K562 (cell line): ENCODE measurements at regions not wholly inside any gene's neighbourhood (a gene's known extent, or its start where the extent isn't known, plus 50 kb on each side); places are given as distances from the start of the nearest gene placed in this dataset.

Source experiments
- ATAC-seq: fragments of 200-7000 bp; cut with Tn5 transposase; 3 replicates; pipeline ENCODE4 v1.9.1; 2020; ENCODE audit warnings: moderate library complexity
- BruUV-seq: library from RNA; stranded (reverse); fragments of 400-500 nt; replicated peaks from 2 replicates; lab custom pipeline; 2021; lab: Mats Ljungman, UMichigan
- CTCF ChIA-PET: fragments of 300-600 bp; formaldehyde crosslinking; extraction: SDS; loops from one replicate; lab custom pipeline; 2021; ENCODE audit warnings: low intra/inter-chr PET ratio; lab: Yijun Ruan, JAX
- POLR2A ChIA-PET: fragments of 300-600, 350-650 bp; sonication (Branson Sonifier 250); formaldehyde crosslinking; extraction: SDS; loops from one replicate; lab custom pipeline; 2021; ENCODE audit warnings: antibody characterized with exemption, inconsistent platforms; lab: Yijun Ruan, JAX
- DNase-seq, 4 experiments: peaks; one replicate each; pipeline versions ENCODE4 v3.0.0 to v3.0.0-alpha.2; 2011 to 2018; ENCODE audit warnings: low spot score in 3 of 4, mixed read lengths in 3 of 4; ENCODE audit errors: extremely low read depth in 1 of 4
- FAIRE-seq: peaks from 2 replicates; lab custom pipeline; 2011; peaks lifted over from hg19 to GRCh38; lab: Jason Lieb, UNC
- H2AFZ ChIP-seq: 2 replicates; pipeline ENCODE4 v1.6.0; 2011; ENCODE audit warnings: low read depth, low read length, control low read depth, inconsistent platforms
- H3K27ac ChIP-seq: fragments of 200-600 bp; 3 replicates; pipeline ENCODE4 v1.8.0; 2011; ENCODE audit warnings: low read depth, mild to moderate bottlenecking, control low read depth, inconsistent platforms, low read length, moderate library complexity, mixed read lengths; ENCODE audit errors: extremely low read depth
- H3K27me3 ChIP-seq, 2 experiments: fragments of 300-600 bp in 1 of 2; 2 replicates in 1 of 2; 3 replicates in 1 of 2; pipeline versions ENCODE4 v1.6.0 to v1.8.0; 2011; ENCODE audit warnings: inconsistent platforms in 2 of 2, low read length in 2 of 2, mild to moderate bottlenecking in 1 of 2, mixed read lengths in 1 of 2, moderate library complexity in 1 of 2; ENCODE audit not compliant: control insufficient read depth in 2 of 2, insufficient read depth in 2 of 2
- H3K36me3 ChIP-seq: fragments of 300-600 bp; 3 replicates; pipeline ENCODE4 v1.8.0; 2011; ENCODE audit warnings: mild to moderate bottlenecking, low read length, inconsistent platforms; ENCODE audit not compliant: control insufficient read depth, insufficient read depth
- H3K4me1 ChIP-seq, 2 experiments: fragments of 200-600 bp in 1 of 2; replicated peaks in 1 of 2; 2 replicates in 1 of 2; 3 replicates in 1 of 2; pipeline versions ENCODE4 v1.5.1 to v1.8.0; 2011; ENCODE audit warnings: inconsistent platforms in 2 of 2, low read length in 2 of 2, mild to moderate bottlenecking in 1 of 2, mixed read lengths in 1 of 2, moderate library complexity in 1 of 2; ENCODE audit not compliant: control insufficient read depth in 2 of 2, insufficient read depth in 2 of 2
- H3K4me2 ChIP-seq: 2 replicates; pipeline ENCODE4 v1.6.1; 2011; ENCODE audit warnings: low read length, control low read depth, inconsistent platforms, mixed read lengths; ENCODE audit not compliant: insufficient read depth
- H3K4me3 ChIP-seq: fragments of 200-600 bp; sonication (generic), shearing (Covaris generic); 2 replicates; pipeline ENCODE4 v1.5.1; 2016; ENCODE audit warnings: control low read depth, inconsistent platforms
- H3K79me2 ChIP-seq: fragments of 200-600 bp; 3 replicates; pipeline ENCODE4 v1.8.0; 2011; ENCODE audit warnings: low read length, inconsistent platforms; ENCODE audit not compliant: control insufficient read depth, insufficient read depth
- H3K9ac ChIP-seq, 2 experiments: 2 replicates each; pipeline versions ENCODE4 v1.6.0 to v1.6.1; 2011; ENCODE audit warnings: low read depth in 2 of 2, low read length in 2 of 2, control low read depth in 1 of 2, inconsistent platforms in 1 of 2, mild to moderate bottlenecking in 1 of 2, mixed read lengths in 1 of 2; ENCODE audit not compliant: insufficient read depth in 1 of 2
- H3K9me1 ChIP-seq: one replicate; pipeline ENCODE4 v1.6.0; 2011; ENCODE audit warnings: inconsistent platforms, mild to moderate bottlenecking, low read length, moderate library complexity; ENCODE audit not compliant: control insufficient read depth, insufficient read depth
- H3K9me3 ChIP-seq: replicated peaks from 2 replicates; pipeline ENCODE4 v1.5.1; 2011; ENCODE audit warnings: low read depth, low read length, inconsistent platforms; ENCODE audit not compliant: control insufficient read depth, insufficient read depth
- H4K20me1 ChIP-seq: replicated peaks from 2 replicates; pipeline ENCODE4 v1.6.1; 2011; ENCODE audit warnings: low read length, inconsistent platforms, mixed read lengths; ENCODE audit not compliant: control insufficient read depth, insufficient read depth
- CAMTA2 ChIP-seq: fragments of 250-450 bp; sonication (Bioruptor Pico); conservative IDR thresholded peaks from 2 replicates; pipeline ENCODE4 v1.5.1; 2022
- ELF1 ChIP-seq: fragments of 200-800 bp; sonication (Bioruptor generic); IDR thresholded peaks from 2 replicates; pipeline ENCODE4 v1.6.1; 2016; ENCODE audit warnings: missing genetic modification characterization, missing compliant biosample characterization
- EZH2 ChIP-seq: IDR thresholded peaks from 2 replicates; pipeline ENCODE4 v1.6.1; 2012; ENCODE audit warnings: low read depth, mild to moderate bottlenecking, inconsistent platforms, low read length, borderline replicate concordance
- GABPB2 ChIP-seq: fragments of 250-450 bp; sonication (Bioruptor Pico); conservative IDR thresholded peaks from 2 replicates; pipeline ENCODE4 v1.5.1; 2021; ENCODE audit warnings: mild to moderate bottlenecking
- HCFC1 ChIP-seq: IDR thresholded peaks from 2 replicates; pipeline ENCODE4 v1.6.1; 2012; ENCODE audit warnings: low read depth, low read length, improper control_type of control experiment
- HSF4 ChIP-seq: fragments of 250-450 bp; sonication (Bioruptor Pico); IDR thresholded peaks from 2 replicates; pipeline ENCODE4 v2.1.2; 2022; ENCODE audit warnings: mild to moderate bottlenecking, moderate library complexity, borderline replicate concordance
- KAT8 ChIP-seq: fragments of 450-650 bp; IDR thresholded peaks from 2 replicates; pipeline ENCODE4 v1.6.1; 2016; ENCODE audit warnings: low read depth, mild to moderate bottlenecking
- KLF13 ChIP-seq: fragments of 450-650 bp; IDR thresholded peaks from 2 replicates; pipeline ENCODE4 v1.6.1; 2016; ENCODE audit warnings: missing genetic modification characterization, low read depth, mild to moderate bottlenecking, missing compliant biosample characterization, moderate library complexity, borderline replicate concordance
- KLF16 ChIP-seq: IDR thresholded peaks from 2 replicates; pipeline ENCODE4 v1.6.1; 2016; ENCODE audit warnings: antibody characterized with exemption
- NFATC3 ChIP-seq: fragments of 450-650 bp; IDR thresholded peaks from 2 replicates; pipeline ENCODE4 v1.6.1; 2017; ENCODE audit warnings: mild to moderate bottlenecking
- NR4A1 ChIP-seq, 2 experiments: fragments of 250-450 bp in 1 of 2; fragments of 450-650 bp in 1 of 2; sonication (Bioruptor Pico) in 1 of 2; IDR thresholded peaks; 2 replicates each; pipeline versions ENCODE4 v1.4.0 to v1.6.1; 2016 to 2020; ENCODE audit warnings: mild to moderate bottlenecking in 2 of 2, missing compliant biosample characterization in 1 of 2, missing genetic modification characterization in 1 of 2, moderate library complexity in 1 of 2
- PHB ChIP-seq: fragments of 250-450 bp; sonication (Bioruptor Pico); IDR thresholded peaks from 2 replicates; pipeline ENCODE4 v1.5.0; 2021
- RBM25 ChIP-seq: fragments of 200-400 bp; formaldehyde crosslinking; IDR thresholded peaks from 2 replicates; pipeline ENCODE4 v1.6.1; 2018; ENCODE audit warnings: low read length, low read depth, moderate library complexity; ENCODE audit not compliant: severe bottlenecking
- SMARCA5 ChIP-seq: fragments of 450-650 bp; IDR thresholded peaks from 2 replicates; pipeline ENCODE4 v1.6.1; 2016
- TAF7 ChIP-seq: fragments of 450-650 bp; IDR thresholded peaks from 2 replicates; pipeline ENCODE4 v1.6.1; 2016; ENCODE audit warnings: missing genetic modification characterization, missing compliant biosample characterization
- ZNF830 ChIP-seq: fragments of 250-450 bp; sonication (Bioruptor Pico); IDR thresholded peaks from 2 replicates; pipeline ENCODE4 v1.5.0; 2021; ENCODE audit warnings: mild to moderate bottlenecking
- WGBS: fragments of 100-300 bp; shearing (Covaris generic); methylation state at CpG from one replicate; pipeline ENCODE4 v1.1.6; 2016; ENCODE audit warnings: low coverage, mixed read lengths; ENCODE audit not compliant: insufficient coverage; ENCODE audit errors: missing lambda C conversion rate; 5-methylcytosine and 5-hydroxymethylcytosine counted together
- in situ Hi-C: fragments of 300-500 bp; cut with MboI; formaldehyde crosslinking; loops from 4 replicates; pipeline ENCODE4 v1.15.0; 2018; ENCODE audit warnings: inconsistent platforms, mixed read lengths
- intact Hi-C: fragments of 100-400 bp; cut with micrococcal nuclease; formaldehyde crosslinking; loops from 2 replicates; pipeline ENCODE4 v1.14.2; 2022
- TF ChIP-seq, protein P1 (sequence below): sonication (generic); formaldehyde crosslinking; IDR thresholded peaks from 2 replicates; pipeline ENCODE4 v1.9.0; 2022; ENCODE audit warnings: mild to moderate bottlenecking, missing genetic modification reagents
- TF ChIP-seq, protein P2 (sequence below): IDR thresholded peaks from 3 replicates; pipeline ENCODE4 v1.6.1; 2011; ENCODE audit warnings: borderline replicate concordance, mild to moderate bottlenecking; ENCODE audit not compliant: insufficient read length, insufficient read depth
- TF ChIP-seq, protein P3 (sequence below): IDR thresholded peaks from 2 replicates; pipeline ENCODE4 v1.6.1; 2011; ENCODE audit warnings: borderline replicate concordance, low read depth, mild to moderate bottlenecking, moderate library complexity, low read length; ENCODE audit not compliant: insufficient read depth, poor library complexity, severe bottlenecking
- TF ChIP-seq, protein P4 (sequence below): sonication (generic); formaldehyde crosslinking; IDR thresholded peaks from 2 replicates; pipeline ENCODE4 v1.8.0; 2022; ENCODE audit warnings: missing genetic modification reagents, mild to moderate bottlenecking, moderate library complexity, borderline replicate concordance

DNA sequence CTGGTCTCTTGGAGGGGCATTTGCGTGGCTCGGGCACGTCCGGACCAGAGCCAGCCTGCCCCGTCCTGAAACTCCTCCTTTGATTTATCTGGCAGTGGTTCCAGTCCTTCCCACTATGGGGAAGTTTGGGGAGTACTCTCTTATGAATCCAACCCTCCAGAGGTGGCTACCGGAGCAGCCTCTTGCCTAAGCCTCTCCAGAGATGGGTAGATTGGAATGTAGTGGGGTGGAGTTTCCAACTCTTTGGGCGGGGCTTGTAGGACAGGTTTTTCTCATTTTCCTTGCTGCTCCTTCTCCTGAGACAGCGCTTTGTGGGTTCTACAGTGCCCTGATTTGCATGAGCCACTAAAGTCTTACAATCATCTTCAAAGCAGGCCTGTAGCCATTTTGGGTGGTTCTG lies 60.1 kb upstream of the XAGE1B start (continued):
- TF ChIP-seq, protein P1, sequence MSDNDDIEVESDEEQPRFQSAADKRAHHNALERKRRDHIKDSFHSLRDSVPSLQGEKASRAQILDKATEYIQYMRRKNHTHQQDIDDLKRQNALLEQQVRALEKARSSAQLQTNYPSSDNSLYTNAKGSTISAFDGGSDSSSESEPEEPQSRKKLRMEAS, result no peak
- TF ChIP-seq KLF16 (no peak), GABPB2 (CRISPR knock-in tag) (no peak), SMARCA5 (no peak), KLF13 (tag) (no peak), EZH2 (no peak)

DNA sequence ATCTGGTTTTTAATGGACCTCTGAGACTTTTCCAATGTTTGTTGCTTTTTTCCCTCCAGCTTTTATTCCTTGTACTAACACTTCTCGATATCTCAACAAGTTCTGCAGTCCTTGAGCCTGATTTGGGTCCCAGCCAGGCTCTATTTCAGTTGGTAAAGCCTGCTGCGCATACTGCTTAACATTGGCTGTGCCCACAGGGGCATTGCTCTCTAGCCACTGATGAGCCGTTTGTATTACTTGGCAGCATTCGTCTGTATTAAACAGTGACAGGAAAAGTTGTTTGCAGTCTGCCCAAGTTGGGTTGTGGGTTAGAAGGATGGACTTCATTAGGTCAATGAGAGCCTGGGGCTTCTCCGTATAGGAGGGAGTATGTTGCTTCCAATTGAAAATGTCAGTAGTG lies 59.6 kb upstream of the XAGE1B start:
- Histone ChIP-seq H3K79me2 (no peaks in the 10 kb centered on the region), H3K27ac (no peak overlapping the region), H4K20me1 (no peaks in the 10 kb centered on the region), H3K36me3 (no peaks in the 10 kb centered on the region), H2AFZ (no peak overlapping the region), H3K27me3 (peaks cover 0 to 20% of the 10 kb centered on the region in 2 experiments; a peak in 3 of 5 replicates), H3K9me3 (no peaks in the 10 kb centered on the region), H3K9me1 (no peaks in the 10 kb centered on the region), H3K9ac (no peak overlapping the region), H3K4me2 (no peak overlapping the region), H3K4me1 (no peaks in the 10 kb centered on the region; a peak in 1 of 5 replicates), H3K4me3 (no peak overlapping the region)
- POLR2A ChIA-PET, result no interaction called here
- no peak for FAIRE-seq
- in situ Hi-C loops, result no loop called here
- CTCF ChIA-PET, result no interaction called here
- no peak for ATAC-seq
- no TSS peak for BruUV-seq
- intact Hi-C loops, result no loop called here
- 3% methylated on average over 5 of the region's 5 CpGs for WGBS
- DNase-seq, result no peak
- TF ChIP-seq NR4A1 (CRISPR knock-in tag; IDR thresholded peaks at IDR 0.05) (no peak), NR4A1 (tag; IDR thresholded peaks at IDR 0.05) (no peak), KAT8 (no peak), RBM25 (no peak), CAMTA2 (CRISPR knock-in tag) (no peak), ELF1 (tag) (no peak), HSF4 (no peak), TAF7 (tag) (no peak), HCFC1 (no peak), ZNF830 (CRISPR knock-in tag) (no peak), PHB (CRISPR knock-in tag) (no peak), NFATC3 (no peak)
- TF ChIP-seq, protein P2, sequence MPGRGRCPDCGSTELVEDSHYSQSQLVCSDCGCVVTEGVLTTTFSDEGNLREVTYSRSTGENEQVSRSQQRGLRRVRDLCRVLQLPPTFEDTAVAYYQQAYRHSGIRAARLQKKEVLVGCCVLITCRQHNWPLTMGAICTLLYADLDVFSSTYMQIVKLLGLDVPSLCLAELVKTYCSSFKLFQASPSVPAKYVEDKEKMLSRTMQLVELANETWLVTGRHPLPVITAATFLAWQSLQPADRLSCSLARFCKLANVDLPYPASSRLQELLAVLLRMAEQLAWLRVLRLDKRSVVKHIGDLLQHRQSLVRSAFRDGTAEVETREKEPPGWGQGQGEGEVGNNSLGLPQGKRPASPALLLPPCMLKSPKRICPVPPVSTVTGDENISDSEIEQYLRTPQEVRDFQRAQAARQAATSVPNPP, result no peak
- TF ChIP-seq, protein P3, sequence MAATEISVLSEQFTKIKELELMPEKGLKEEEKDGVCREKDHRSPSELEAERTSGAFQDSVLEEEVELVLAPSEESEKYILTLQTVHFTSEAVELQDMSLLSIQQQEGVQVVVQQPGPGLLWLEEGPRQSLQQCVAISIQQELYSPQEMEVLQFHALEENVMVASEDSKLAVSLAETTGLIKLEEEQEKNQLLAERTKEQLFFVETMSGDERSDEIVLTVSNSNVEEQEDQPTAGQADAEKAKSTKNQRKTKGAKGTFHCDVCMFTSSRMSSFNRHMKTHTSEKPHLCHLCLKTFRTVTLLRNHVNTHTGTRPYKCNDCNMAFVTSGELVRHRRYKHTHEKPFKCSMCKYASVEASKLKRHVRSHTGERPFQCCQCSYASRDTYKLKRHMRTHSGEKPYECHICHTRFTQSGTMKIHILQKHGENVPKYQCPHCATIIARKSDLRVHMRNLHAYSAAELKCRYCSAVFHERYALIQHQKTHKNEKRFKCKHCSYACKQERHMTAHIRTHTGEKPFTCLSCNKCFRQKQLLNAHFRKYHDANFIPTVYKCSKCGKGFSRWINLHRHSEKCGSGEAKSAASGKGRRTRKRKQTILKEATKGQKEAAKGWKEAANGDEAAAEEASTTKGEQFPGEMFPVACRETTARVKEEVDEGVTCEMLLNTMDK, result no peak
- TF ChIP-seq, protein P4, sequence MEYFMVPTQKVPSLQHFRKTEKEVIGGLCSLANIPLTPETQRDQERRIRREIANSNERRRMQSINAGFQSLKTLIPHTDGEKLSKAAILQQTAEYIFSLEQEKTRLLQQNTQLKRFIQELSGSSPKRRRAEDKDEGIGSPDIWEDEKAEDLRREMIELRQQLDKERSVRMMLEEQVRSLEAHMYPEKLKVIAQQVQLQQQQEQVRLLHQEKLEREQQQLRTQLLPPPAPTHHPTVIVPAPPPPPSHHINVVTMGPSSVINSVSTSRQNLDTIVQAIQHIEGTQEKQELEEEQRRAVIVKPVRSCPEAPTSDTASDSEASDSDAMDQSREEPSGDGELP (CRISPR knock-in tag), result no peak
